GM19438 (cell line): ENCODE measurements at regions not wholly inside any gene's neighbourhood (a gene's known extent, or its start where the extent isn't known, plus 50 kb on each side); places are given as distances from the start of the nearest gene placed in this dataset.

Experiments used
- ATAC-seq: cut with Tn5 transposase; IDR thresholded peaks from one replicate; pipeline ENCODE4 v1.9.1; 2021; ENCODE audit warnings: low read depth; ENCODE audit not compliant: unreplicated experiment

DNA sequence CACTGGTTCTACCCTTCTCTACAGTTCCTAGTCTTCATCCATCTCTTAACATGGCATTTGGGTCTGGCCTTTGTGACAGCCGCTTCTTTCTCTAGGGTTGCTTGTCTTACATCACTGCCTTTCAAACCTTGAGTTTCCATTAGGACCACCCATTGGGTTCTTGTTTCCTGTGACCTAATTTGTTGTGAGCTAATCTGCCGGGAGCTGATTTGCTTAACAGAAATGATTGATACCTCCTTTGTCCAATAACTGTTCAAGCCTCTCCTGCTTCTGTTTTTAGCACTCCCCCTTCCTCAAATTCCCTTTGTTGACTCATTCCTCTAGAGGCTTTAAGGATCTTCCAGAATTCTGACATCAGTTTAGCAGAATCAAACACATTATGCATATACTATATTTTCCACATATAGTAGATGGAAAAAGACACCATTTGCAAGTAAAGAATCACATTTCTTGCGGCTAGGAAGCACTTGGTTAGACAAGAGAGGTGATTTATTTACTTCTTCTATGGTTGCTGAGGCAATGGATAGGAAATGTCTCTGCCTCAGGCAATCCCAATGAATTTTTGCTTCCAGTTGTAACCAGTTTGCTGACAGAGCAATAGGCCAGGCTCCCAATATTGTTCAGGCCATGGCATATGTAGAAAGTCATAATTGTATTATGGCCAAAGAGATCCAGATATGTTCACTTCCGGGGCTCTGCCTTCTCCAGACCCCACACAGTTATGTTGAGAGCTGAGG, 130.7 kb downstream of the SNX19 start:
- no peak for ATAC-seq

DNA sequence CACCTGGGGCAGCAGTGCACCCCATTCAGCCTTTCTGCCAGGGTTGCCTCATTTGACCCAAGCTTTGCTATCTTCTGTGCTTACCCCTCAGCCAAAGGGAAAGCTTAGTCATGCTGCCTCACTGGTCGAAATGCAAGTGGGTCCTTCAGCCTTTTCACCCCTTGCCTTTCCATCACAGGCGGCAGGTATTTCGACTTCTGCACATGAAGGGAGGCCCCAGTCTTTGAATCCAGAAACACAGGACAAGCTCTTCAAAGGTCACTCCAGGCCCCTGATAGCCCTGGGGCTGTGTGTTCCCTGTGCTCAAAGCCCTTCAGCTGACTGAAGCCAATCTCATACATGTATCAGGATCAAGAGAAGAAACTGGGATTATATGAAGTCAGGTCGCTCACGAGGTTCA, 129.7 kb downstream of the SNX19 start:
- no peak for ATAC-seq

DNA sequence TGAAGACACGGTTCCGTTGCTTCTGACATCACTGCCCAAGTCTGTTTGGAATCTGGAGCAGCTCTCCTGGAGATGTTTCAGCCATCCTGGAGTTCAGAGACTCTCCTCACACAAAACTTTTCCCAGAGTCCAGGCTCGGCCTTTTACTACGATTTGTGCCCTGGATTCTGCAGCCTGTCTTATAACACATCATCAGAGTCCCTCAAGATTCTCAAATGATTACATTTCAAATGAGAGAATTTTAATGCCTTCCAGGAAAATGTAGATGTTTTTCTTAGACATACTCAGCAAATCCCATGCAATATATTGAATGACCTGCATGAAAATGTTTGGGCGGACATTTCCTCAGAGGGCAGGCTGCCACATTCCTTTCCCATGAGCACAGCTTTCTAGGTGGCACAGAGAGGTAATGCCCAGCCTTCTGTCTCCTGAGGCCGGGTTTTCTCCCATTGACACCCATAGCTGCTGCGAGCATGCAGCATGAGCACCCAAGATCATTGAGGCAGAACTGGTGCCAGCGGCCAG, 129.1 kb downstream of the SNX19 start:
- ATAC-seq = no peak

DNA sequence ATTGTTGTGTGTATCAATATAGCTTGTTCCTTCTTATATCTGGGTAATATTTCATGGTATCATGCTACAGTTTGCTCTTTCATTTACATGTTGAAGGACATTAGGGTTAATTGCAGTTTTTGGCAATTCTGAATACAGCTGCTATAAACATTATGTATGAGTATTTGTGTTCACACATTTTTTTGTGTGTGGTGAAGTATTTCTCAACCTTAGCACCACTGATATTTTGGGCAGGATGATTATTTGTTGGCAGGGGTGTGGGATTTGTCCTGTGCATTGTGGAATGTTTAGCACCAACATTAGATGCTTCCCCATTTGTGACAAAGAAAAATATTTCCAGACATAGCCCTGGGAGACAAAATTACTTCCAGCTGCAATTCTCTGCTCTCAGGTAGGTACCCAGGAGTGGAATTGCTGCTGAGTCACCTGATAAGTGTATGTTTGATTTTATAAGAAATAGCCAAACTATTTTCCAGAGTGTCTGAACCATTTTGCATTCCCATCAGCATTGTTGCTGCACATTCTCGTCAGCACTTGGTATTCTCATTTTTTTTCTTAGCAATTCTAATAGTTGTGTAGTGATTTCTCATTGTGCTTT, 128.2 kb downstream of the SNX19 start:
- ATAC-seq = no peak

DNA sequence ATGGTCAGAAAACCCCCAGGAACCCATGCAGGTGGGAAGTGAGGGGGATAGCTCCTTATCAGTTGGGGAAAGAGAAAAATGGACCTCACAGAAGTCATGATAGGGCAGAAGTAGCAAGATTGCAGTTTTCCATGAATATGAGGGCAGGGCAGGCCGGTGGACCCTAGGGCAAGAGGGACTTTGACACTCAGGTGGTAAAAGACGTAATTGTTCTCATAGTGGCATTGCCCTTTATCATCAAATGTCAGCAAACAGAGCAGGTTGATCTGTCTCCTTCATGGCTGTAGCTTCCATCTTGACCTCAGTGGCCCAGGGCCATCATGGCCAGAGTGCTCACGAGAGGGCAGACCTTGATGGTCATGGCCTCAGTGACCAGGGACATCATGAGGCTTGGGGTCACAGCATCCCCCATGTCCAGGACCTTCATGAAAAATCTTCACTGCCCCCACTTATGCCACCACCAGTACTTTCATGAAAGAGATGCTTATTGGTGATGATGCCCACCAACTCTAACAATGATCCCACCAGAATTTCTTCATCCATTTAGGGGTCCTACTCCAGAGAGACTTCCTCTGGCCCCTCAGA, 127.1 kb downstream of the SNX19 start:
- ATAC-seq = no peak

DNA sequence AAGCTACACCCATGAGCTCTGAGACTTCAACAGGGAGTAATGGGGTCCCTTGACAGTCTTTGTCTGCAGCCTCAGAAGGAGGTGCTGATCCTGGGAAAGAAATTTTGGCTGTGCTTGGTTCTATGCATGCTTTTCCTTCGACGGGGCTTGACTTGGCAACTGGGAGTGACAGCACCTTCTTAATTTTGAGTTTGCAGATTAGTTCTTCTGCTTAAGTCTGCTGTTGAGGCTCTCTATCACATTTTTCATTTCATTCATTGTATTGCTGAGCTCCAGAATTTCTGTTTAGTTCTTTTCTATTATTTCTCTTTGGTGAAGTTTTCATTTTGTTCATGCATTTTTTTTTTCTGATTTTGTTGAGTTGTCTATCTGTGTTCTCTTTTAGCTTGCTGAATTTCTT, 125.6 kb downstream of the SNX19 start:
- no peak for ATAC-seq

DNA sequence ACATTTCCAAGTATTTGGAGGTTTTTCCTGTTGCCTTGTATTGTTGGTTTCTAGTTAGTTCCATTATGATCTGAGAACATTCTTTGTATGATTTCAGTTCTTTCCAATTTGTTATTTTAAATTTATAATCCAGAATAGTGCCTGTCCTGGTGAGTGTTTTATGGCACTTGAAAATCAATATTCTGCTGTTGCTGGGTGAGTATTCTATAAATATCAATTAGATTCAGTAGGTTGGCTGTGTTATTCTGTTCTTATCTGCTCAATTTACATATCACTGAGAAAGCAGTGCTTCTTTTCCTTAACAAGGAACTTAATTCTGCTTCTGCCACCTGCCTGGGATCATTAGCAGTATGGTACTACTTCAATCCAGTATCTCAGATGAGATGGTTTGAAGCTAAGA, 123.5 kb downstream of the SNX19 start:
- ATAC-seq = no peak

DNA sequence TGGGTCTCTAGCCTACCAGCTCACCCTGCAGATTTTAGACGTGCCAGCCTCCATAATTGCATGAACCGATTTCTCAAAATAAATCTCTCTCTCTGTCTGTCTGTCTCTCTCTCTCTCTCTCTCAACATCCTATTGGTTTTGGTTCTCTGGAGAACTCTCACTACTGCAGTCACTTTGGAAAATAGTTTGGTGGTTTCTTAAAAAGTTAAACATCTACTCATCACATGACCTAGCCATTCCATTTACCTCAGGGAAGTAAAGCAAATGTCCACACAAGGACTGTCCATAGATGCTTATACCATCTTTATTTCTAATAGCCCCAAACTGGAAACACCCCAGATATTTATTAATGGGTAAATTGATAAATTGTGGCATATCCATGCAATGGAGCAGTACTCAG, 119.5 kb downstream of the SNX19 start:
- no peak for ATAC-seq

DNA sequence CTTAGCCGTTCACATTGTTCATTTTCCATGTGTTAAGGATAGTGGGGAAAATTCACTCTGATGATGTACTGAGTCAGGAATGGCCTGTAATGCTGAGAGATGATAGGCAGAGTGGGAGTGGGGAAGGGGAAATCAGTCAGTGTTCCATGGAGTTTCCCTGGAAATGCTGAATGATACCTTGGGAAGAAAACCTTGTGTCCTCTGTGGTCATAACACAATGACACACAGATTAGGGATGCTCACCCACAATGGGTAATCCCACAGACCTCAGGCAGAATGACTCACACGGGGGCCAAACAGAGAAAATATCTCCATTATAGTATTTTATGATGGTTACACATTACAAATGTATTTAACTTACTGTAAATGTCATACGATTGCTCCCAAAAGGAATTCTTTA, 118.0 kb downstream of the SNX19 start:
- ATAC-seq = no peak

DNA sequence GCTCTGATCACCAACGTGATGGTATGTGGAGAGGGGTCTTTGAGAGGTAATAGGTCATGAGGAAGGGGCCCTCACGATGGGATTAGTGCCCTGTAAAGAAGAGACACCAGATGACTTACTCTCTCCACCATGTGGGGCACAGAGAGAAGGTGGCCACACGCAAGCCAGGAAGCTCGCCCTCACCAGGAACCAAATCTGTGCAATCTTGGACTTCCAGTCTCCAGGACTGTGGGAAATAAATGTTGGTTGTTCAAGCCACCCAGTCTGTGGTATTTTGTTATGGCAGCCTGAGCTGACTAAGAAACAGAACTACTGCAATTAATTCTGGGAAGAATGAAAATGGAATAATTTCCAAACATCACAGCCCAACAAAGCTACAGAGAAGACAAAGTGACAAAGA, 117.5 kb downstream of the SNX19 start:
- no peak for ATAC-seq

DNA sequence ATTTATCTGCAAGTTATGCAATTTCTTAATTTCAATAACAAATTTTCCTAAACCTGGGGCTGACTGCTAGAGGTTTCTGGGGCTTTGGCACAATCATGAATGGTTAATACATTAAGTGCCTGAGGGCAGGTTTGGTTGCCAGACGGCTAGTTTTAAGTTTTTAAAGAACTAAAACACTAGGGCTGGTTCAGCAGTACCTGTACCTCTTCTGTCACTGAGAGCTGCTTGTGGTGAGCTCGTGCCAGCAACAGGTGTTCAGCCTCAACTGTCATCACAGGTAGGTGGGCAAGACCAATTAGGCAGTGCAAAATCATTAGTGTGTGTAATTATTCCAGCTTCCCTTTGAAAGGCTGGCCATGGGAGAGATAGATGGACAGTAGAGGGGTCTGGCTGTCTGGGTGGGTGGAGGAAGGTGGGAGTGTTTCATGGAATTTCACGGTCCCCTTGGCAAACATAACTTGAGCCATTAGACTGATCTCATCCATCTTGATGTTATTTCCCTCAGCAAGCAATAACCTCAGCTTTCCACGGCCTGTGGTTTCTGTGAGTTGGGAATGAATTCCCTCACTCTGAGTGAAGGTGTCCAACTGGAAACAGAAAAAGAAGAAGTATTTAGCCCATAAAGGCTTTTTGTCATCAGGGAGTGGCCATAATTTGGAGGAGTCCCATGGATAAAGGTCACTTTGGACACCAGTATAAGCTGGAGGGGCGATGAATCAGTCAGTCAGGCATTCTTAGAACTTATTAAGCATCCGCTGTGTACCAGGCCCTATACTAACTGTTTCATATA, 114.8 kb downstream of the SNX19 start:
- no peak for ATAC-seq

DNA sequence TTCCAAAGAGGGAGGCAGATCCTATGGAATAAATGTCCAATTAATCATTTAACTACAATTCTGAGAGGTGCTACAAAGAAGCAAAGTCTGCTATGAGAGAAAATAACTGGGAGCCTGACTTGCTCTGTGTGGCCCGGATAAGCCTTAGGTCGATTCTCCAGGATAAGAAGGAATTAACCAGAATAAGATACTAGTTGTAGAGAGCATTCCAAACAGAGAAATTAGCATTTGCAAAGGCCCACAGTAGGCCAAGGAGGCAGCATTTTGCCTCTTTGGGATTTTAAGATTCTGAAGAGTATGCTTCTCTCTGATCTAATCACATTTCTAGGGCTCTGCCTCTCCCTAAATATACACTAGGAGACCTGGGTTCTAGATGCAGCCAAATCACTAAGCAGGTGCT, 113.7 kb downstream of the SNX19 start:
- no peak for ATAC-seq

DNA sequence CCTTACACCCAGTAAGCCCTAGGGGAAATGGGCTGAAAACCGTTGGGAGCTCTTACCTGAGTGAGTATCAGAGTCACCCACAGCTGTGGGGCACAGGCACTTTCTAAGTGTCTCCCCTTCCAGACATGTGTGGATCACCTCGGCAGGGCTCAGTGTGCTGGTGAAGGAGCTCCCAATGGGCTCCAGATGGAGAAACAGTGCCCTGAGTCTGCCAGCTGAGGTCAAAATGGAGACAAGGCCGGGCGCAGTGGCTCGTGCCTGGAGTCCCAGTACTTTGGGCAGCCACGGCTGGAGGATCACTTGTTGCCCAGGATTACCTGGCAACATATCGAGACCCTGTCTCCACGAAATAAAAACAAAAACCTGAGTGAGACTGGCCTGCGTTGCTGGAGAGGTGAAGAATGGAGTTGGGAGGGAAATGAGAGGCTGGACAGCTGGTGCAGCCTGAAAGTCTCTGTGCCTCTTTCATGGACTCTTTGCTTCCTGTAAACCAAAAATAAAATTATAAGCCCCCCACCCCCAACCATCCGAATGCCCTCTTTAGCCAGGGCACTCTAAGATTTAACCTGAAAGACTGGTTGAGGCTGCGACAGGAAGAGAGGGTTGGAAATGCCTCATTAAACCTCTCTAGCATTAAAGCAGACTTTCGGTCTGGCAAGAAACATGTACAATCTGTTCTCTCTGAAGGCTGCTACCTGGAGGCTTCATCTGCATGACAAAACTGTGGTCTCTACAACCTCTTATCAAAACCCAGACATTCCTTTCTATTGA, 111.8 kb downstream of the SNX19 start:
- ATAC-seq = no peak

DNA sequence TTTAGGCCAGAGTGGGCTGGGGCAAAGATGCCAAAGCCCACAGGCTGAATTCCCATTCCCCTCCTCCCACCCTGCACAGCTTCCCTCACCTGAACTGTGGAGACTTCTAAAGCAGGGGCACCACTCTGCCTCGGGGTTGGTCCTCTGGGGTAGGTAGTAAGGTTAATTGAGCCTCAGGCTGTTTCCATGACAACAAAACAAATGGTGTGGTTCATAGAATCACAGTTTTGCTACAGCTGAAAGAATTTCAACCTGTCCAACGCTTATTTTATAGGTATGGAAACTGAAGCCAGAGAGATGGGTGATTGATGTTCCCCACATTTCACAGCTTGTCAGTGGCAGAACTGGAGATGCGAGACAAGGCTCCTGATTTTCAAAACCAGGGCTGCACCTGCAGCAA, 109.5 kb downstream of the SNX19 start:
- no peak for ATAC-seq

DNA sequence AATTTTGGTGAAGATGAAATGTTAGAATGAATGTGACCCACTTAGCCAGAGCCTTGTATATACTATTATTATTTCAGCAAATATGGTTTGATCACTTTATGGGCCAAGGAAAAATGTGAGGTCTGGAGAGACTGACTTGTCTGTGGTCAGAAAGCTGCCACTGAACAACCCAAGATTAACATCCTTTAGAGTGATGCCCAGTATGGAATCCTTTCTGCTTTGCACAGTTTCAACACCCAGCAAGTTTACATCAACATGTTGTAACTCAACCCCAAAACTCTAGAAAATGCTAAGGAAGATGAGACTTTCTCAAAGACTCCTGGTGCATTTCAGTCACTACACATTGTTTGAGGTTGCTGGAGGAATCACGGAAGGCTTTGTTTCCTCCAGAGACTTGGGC, 107.7 kb downstream of the SNX19 start:
- no peak for ATAC-seq

DNA sequence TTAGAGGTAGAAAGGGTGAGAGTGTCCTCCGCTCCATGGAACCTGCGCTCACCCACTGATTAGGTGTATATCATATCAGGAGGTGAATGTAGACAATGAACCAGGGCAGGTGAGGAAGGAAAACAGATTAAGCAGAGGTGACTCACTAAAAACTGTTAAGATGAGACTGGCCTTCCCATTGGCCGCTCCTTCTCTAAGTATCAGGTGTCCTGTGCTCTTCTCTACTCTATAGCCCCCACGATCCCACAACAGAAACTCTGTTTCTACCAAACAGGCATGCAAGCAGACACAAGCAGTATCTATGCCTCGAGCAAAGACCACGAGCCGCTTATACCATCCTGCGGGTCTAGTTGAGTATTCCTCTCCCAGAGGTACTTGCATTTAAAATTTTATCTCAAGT, 103.1 kb downstream of the SNX19 start:
- no peak for ATAC-seq

DNA sequence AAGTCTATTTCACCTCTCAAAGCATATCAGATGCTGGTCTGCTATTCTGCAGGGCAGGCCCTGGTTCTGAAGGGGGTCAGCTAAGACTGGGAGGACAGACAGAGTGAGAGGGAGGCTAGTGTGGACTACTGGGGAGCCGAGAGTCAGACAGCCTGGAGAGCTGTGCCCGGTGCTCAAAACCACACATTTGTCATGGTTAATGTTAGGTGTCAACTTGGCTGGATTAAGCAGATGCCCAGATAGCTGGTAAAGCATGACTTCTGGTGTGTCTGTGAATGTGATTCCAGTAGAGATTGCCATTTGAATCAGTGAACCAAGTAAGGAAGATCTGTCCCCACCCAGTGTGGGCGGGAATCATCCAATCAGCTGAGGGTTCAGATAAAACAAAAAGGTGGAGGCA, 102.6 kb downstream of the SNX19 start:
- no peak for ATAC-seq

DNA sequence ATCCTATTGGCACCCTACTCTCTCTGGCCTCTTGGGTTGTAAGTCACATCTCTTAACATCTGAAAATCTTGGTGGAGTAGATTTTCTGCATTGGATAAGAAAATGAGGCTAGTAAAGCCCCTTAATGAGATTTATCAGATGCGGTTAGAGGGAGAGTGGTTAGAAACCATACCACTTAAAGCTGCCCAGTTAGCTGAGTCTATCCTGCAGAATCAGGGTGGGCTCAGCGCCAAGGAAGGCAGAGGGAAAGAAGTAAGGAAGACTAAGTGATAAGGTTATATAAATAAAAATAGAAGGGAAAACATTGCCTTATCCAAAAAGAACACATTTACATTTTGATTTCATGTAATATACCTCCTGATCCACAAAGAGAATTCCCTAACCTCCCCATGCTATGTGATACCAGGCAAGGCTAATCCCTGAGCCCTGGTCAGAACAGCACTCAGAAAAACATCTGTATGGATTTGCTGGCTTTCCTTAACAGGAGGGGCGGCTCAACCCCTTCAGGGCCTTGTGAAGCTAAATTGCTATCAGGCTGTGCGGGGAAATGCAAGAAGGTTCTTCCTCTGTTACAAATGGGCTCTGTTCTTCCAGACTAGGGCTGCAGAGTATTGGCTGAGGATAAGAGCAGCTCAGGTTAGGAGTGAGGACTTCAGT, 101.7 kb downstream of the SNX19 start:
- ATAC-seq = no peak

DNA sequence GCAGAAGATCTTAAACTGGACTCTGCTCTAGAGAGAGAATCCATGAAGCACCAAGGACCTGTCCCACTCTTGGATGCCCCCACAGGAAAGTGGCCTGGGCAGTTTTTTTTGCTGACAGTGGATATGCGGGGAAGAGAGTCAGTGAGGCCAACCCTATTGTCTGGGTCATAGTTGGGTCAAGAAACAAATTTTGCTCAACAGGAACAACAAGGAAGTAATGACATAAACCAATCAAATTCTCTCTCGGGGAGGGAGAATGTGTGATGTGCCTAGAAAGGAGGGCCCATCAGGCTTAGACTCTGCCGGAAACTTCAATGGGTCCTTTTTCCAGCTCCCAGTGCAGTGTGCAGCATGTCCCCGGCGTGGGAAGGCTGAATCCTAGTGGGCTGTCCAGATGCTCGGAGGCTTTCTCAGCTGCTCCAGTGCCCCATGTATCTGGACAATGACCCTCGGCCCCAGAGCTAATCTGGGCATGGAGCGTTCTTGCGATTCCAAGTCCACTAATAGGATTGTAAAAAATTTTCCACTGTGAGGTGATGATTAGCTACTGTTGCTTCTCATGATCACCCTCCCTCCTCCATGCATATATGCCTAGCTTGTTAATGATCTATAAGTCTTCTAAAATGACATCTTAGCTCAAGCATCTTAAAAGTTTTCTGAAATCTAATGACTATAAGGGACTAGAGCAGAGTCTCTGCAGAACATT, 101.0 kb downstream of the SNX19 start:
- no peak for ATAC-seq
